Activated naive CD4-positive, alpha-beta T cell treated with anti-CD3 and anti-CD28 coated beads, Interleukin-2, amount 10 ng/mL, durations not matched to agents 7 days and 5 days (primary cell): ENCODE measurements at regions not wholly inside any gene's neighbourhood (a gene's known extent, or its start where the extent isn't known, plus 50 kb on each side); places are given as distances from the start of the nearest gene placed in this dataset.

Source experiments
- CTCF ChIA-PET: fragments of 350-600 bp; sonication (Branson Sonifier 250); formaldehyde crosslinking; loops from one replicate; lab custom pipeline; 2021; ENCODE audit warnings: antibody characterized with exemption; lab: Charles Lee
- DNase-seq: peaks from one replicate; pipeline ENCODE4 v3.0.0-alpha.2; 2020
- H3K27ac Mint-ChIP-seq: one replicate; pipeline ENCODE4 v1.8.0; 2021; ENCODE audit warnings: mild to moderate bottlenecking, moderate library complexity, mixed read lengths
- H3K27me3 Mint-ChIP-seq: one replicate; pipeline ENCODE4 v1.8.0; 2021; ENCODE audit warnings: mild to moderate bottlenecking, mixed read lengths
- H3K36me3 Mint-ChIP-seq: one replicate; pipeline ENCODE4 v1.8.0; 2021; ENCODE audit warnings: mixed read lengths
- H3K4me1 Mint-ChIP-seq: one replicate; pipeline ENCODE4 v1.8.0; 2021; ENCODE audit warnings: mixed read lengths
- H3K4me3 Mint-ChIP-seq: one replicate; pipeline ENCODE4 v1.8.0; 2021; ENCODE audit warnings: mild to moderate bottlenecking, moderate library complexity, mixed read lengths
- H3K9me3 Mint-ChIP-seq: one replicate; pipeline ENCODE4 v1.8.0; 2021; ENCODE audit warnings: mixed read lengths

DNA sequence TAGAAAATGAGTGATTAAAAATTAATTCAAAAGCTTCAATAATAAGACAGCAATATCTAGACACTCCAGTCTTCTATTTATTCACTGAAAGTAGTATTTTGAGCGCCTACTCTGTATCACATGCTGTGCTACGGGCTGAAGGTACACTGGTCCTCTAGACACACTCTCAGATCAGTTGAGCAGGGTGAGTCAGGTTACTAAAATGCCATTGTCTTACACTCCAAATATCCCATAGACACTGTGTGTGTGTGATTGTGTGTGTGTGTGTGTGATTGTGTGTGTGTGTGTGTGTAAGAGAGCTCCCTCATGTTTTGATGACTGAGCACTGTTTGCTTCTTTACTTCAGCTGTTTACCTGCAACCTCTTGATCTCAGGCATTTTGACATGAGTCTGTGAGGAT, 342.8 kb upstream of the BOD1L1 start:
- H3K9me3 Mint-ChIP-seq: no peaks in the 10 kb centered on the region
- H3K27ac Mint-ChIP-seq: no peak overlapping the region
- CTCF ChIA-PET: no interaction called here
- no peaks in the 10 kb centered on the region for H3K4me1 Mint-ChIP-seq
- H3K36me3 Mint-ChIP-seq: no peaks in the 10 kb centered on the region
- no peaks in the 10 kb centered on the region for H3K27me3 Mint-ChIP-seq
- no peak for DNase-seq
- no peak overlapping the region for H3K4me3 Mint-ChIP-seq

DNA sequence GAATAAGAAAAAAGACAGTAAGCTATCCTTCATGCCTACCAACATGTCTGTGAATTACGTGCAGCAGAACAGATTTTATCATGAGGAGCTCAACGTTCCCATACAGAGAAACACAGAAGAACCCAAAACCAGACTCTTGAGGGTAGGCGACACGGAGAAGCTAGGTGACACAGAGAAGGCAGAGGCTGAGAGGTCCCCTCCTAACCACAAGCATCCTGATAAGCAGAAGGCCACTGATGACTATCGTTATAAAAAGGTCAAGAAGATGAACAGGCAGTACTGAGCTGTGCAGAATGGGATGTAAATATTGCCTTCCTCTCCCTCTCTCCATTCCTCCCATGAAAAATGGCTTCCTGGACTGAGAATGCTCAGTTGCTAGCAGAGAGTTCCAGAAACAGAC, 350.2 kb upstream of the BOD1L1 start:
- DNase-seq: no peak
- H3K4me1 Mint-ChIP-seq: no peaks in the 10 kb centered on the region
- H3K27me3 Mint-ChIP-seq: no peaks in the 10 kb centered on the region
- CTCF ChIA-PET: no interaction called here
- H3K9me3 Mint-ChIP-seq: no peaks in the 10 kb centered on the region
- H3K36me3 Mint-ChIP-seq: no peaks in the 10 kb centered on the region
- H3K27ac Mint-ChIP-seq: no peak overlapping the region
- no peak overlapping the region for H3K4me3 Mint-ChIP-seq

DNA sequence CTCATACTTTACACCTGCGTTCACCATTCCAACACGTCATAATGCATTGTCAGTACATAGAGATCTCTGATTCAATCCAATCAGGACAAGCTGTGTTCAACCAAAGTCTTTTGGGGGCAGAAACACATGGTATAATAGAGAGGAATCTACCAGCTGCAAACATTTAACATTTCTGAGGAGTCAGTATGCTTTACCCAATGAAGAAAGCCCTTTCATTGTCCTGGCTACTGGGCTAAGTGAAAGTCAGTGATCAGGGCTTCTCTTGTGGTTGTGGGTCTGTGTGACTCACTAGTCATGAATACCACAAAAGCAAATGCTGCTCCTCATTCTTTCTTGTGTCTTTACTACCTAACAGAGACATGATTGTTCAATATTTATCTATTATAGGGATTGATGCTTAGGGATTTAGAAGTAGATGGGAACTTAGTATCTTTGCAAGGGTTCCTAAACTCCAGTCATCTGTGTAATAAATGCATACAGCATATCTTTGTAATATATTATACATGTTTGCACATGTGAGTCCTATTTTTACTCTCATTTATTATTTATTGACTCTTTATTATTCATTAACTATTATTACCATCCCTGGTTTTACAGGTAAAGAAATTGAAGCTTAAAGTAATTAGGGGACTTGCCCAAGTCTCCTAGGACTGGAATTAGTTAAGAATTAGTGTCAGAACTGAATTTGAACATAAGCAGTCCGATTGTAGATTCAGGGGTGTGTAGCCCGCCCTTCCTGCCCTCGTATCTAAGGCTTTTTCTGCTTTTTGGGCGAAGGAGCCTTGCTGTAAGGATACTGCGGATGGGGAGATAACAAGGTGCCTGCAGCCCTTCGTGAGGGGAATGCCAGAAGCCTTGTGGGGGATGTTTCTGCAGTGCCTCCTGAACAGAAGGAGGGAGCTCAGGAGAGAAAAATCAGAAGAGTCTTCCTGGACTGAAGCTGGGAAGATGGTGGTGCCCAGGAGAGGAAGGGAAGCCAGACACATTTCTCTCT, 353.1 kb upstream of the BOD1L1 start:
- Mint-ChIP-seq H3K4me1 (no peaks in the 10 kb centered on the region), H3K9me3 (no peaks in the 10 kb centered on the region), H3K27me3 (peaks cover 3% of the 10 kb centered on the region), H3K4me3 (no peak overlapping the region), H3K36me3 (no peaks in the 10 kb centered on the region), H3K27ac (no peak overlapping the region)
- no peak for DNase-seq
- CTCF ChIA-PET: no interaction called here

DNA sequence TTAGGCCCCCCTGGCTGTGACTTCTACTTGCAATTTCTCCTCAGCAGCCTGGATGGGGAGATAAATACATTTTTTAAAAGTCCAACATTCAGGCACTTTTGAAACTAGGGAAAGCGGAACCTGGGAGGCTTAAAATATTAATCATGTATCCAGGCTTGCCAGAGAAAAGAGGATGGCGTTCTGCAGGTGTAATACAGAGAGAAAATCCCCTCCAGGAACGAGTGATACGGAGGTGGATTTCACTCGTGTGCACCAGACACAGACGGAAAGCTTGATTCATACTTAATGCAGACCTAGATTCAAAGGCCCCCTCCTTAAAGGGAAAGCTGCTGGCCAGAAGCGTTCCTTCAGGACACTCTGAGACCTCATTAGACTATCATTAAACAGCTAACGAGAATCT, 354.0 kb upstream of the BOD1L1 start:
- Mint-ChIP-seq H3K4me3 (no peak overlapping the region), H3K4me1 (no peaks in the 10 kb centered on the region), H3K36me3 (no peaks in the 10 kb centered on the region), H3K27me3 (peaks cover 3% of the 10 kb centered on the region), H3K27ac (no peak overlapping the region), H3K9me3 (no peaks in the 10 kb centered on the region)
- no peak for DNase-seq
- CTCF ChIA-PET: no interaction called here

DNA sequence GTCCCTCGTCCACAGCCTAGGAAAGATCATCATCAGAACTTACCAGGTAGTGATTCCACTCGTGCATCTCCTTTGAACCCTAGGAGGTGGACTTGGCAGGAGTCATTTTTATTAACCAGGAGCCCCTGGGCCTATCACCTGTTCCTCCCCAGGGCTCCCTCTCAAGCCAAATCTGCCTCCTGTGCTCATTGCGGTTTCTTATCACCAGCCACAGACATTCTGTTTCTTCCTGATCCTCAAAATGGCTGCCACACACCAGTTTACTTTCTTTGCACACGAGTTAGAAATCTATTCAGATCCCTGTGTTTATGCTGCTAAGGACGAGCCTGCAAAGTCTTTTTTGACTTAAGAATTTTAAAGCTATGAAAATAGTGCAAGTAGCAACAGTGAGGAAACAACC, 354.5 kb upstream of the BOD1L1 start:
- Mint-ChIP-seq H3K9me3 (no peaks in the 10 kb centered on the region), H3K36me3 (no peaks in the 10 kb centered on the region), H3K4me3 (no peak overlapping the region), H3K4me1 (no peaks in the 10 kb centered on the region), H3K27ac (no peak overlapping the region), H3K27me3 (peaks cover 3% of the 10 kb centered on the region)
- CTCF ChIA-PET: no interaction called here
- DNase-seq: no peak

DNA sequence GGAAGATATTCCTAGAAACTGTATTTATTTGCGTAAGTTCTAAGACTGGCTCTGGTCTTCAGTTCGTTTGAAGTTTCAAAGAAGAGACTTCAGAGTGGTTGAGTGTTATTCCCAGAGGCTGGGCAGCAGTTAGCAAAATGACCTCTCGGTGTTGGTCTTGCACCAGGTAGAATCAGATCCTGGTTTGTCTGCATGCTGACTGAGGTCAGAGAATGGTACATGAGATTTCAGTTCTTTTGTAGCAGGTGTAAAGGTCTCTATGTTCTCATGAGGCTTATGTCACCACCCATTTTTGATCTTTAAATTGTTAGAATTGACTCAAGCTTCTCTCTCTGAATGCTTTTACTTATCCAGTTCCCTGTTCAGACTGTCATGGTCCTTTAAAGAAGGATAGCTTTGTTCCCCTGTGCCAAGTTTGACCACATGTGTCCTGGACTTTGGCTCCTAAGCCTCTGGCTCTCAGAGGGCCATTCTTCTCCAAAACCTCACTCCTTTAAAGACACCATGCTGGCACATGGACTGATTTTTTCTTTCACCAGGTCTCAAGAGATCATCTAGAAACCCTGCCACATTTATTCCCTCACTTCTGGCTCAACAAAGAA, 355.8 kb upstream of the BOD1L1 start:
- CTCF ChIA-PET: no interaction called here
- H3K36me3 Mint-ChIP-seq: no peaks in the 10 kb centered on the region
- peaks cover 3% of the 10 kb centered on the region for H3K27me3 Mint-ChIP-seq
- H3K4me3 Mint-ChIP-seq: no peak overlapping the region
- H3K9me3 Mint-ChIP-seq: no peaks in the 10 kb centered on the region
- DNase-seq: no peak
- no peak overlapping the region for H3K27ac Mint-ChIP-seq
- H3K4me1 Mint-ChIP-seq: no peaks in the 10 kb centered on the region

DNA sequence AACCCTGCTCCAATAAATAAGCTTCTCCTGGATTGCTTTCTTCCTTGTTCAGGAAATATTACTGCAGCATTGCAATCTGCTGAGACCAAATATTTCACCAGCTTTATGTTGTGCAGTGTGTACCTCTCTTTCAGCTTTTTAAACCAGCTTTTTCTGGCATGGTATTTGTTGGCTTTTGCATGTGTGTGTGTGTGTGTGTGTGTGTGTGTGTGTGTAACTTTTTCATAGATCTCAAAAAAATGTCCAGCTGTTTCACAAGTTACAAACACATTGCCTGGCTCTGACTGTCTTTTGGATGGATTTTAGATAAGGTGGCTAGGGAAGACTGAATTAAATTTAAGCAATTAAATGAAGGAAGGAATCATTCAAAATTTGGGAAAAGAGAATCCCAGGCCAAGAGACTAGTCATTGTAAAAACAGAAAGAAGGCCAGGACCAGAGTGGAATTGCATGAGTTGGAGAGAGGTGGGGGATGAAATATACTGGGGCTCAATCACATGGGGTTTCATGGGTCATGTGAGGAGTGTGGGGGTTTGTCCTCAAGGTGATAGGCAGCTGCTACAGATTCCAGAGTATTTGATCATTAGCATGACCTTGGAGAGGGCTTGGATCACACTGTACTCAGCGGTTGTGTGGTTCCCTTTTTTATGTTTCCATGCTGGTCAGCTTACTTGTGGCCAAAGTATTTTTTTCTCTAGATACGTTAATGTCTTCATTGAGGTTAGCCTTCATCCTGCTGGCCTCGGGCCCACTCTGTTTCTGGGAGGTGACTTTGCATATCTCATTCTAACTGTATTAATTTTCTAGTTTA, 357.7 kb upstream of the BOD1L1 start:
- no peaks in the 10 kb centered on the region for H3K36me3 Mint-ChIP-seq
- H3K4me1 Mint-ChIP-seq: no peaks in the 10 kb centered on the region
- H3K27me3 Mint-ChIP-seq: peaks cover 3% of the 10 kb centered on the region
- DNase-seq: no peak
- no peak overlapping the region for H3K27ac Mint-ChIP-seq
- H3K4me3 Mint-ChIP-seq: no peak overlapping the region
- CTCF ChIA-PET: no interaction called here
- H3K9me3 Mint-ChIP-seq: peaks cover 1% of the 10 kb centered on the region

DNA sequence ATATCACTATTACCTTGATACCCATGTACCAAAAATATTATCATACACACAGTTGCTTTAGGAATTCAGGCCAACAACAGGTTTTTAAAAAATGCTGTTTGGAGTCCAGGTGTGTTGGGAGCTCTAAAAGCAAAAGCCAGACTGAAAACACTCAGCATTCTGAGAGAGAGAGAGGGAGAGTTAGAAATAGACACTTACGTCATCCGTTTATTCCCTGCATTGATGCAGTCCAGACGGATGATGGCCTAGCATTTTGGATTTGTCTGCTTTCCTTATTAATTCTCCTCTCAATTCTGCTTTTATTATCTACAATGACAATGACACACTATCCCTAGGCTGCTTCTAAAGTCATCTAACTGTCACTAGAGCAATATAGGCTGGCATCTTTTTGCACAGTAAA, 358.3 kb upstream of the BOD1L1 start:
- H3K36me3 Mint-ChIP-seq: no peaks in the 10 kb centered on the region
- H3K9me3 Mint-ChIP-seq: peaks cover 1% of the 10 kb centered on the region
- no peaks in the 10 kb centered on the region for H3K4me1 Mint-ChIP-seq
- no peak for DNase-seq
- H3K27ac Mint-ChIP-seq: no peak overlapping the region
- CTCF ChIA-PET: no interaction called here
- peaks cover 3% of the 10 kb centered on the region for H3K27me3 Mint-ChIP-seq
- H3K4me3 Mint-ChIP-seq: no peak overlapping the region

DNA sequence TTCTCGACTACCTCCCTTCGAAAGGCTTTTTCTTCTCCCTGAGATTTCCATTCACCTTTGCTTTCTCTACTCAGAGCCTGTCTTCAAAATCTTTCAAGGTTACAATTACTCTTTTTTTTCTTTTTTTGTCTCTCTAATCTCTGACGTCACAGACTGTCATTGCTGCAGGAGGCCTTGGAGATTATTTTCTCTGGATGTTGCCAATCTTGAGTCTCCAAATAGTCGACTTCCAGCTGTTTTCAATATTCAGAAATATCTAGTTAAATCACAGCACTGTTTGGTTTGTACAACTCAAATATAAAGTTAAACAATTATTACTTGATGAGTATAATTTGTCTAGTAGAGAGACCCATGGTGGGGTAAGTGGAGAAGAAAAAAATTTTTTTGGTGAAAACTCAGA, 359.0 kb upstream of the BOD1L1 start:
- no peak overlapping the region for H3K4me3 Mint-ChIP-seq
- no peaks in the 10 kb centered on the region for H3K4me1 Mint-ChIP-seq
- CTCF ChIA-PET: no interaction called here
- no peak overlapping the region for H3K27ac Mint-ChIP-seq
- H3K9me3 Mint-ChIP-seq: peaks cover 1% of the 10 kb centered on the region
- no peaks in the 10 kb centered on the region for H3K36me3 Mint-ChIP-seq
- peaks cover 3% of the 10 kb centered on the region for H3K27me3 Mint-ChIP-seq
- no peak for DNase-seq

DNA sequence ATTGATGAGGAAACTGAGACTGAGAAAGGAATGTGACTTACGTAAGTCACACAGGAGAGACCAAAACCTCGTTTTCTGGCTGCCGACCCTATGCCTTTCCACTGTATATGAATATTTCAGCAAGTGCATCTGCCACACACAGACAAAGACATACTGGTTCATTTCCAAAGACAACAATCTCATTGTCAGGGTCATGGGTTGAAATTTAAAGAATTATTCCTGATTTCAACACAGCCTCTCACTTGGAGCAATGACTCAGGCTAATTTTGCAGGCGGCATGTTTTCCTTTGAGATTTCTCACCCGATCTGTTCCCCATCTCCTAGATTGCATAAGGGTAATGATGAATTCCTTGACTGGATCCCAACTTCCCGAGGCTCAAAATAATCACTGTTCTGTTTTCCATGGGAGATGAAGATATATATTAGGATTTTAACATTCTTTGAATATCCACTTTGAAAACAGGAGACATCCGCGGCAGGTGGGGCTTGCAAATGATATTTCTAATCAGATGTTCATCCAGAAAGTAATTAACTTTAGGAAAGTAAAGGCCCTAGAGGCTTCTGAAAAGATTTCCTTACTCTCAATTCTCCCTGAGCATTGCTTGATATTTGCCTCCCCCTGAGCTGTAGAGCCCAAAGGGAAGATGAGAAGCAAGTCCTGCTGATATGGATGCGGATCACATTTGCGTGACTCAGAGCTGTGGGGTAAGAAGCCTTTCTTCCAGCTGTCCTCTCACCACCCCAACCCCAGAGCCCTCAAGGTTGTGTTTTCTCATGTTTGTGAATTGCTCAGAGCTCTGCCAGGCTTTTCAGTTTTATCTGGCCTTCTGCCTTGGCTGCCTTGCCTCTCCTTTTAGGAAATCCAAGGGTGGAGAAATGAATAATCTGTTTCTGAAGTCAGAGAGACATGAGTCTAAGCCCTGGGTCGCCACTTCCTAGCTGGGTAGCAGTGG, 361.1 kb upstream of the BOD1L1 start:
- no peaks in the 10 kb centered on the region for H3K4me1 Mint-ChIP-seq
- no peaks in the 10 kb centered on the region for H3K27me3 Mint-ChIP-seq
- CTCF ChIA-PET: no interaction called here
- H3K4me3 Mint-ChIP-seq: no peak overlapping the region
- H3K9me3 Mint-ChIP-seq: peaks cover 1% of the 10 kb centered on the region
- H3K27ac Mint-ChIP-seq: no peak overlapping the region
- H3K36me3 Mint-ChIP-seq: no peaks in the 10 kb centered on the region
- DNase-seq: no peak

DNA sequence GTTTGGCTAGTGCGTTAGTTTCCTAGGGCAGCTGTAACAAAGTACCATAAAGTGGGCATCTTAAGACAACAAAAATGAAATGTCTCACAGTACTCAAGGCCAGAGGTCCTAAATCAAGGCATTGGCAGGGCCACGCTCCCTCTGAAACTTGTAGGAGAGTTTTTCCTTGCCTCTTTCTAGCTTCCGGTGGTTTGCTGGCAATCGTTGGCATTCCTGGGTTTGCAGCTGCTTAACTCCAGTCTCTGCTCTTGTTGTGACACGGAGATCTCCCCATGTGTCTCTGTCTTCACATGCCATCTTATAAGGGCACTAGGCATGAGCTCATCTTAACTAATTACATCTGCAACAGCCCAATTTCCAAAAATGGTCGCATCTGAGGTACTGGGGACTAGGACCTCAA, 362.0 kb upstream of the BOD1L1 start:
- H3K9me3 Mint-ChIP-seq: peaks cover 1% of the 10 kb centered on the region
- no peak for DNase-seq
- H3K27me3 Mint-ChIP-seq: no peaks in the 10 kb centered on the region
- H3K4me3 Mint-ChIP-seq: no peak overlapping the region
- H3K36me3 Mint-ChIP-seq: no peaks in the 10 kb centered on the region
- H3K4me1 Mint-ChIP-seq: no peaks in the 10 kb centered on the region
- no peak overlapping the region for H3K27ac Mint-ChIP-seq
- CTCF ChIA-PET: no interaction called here

DNA sequence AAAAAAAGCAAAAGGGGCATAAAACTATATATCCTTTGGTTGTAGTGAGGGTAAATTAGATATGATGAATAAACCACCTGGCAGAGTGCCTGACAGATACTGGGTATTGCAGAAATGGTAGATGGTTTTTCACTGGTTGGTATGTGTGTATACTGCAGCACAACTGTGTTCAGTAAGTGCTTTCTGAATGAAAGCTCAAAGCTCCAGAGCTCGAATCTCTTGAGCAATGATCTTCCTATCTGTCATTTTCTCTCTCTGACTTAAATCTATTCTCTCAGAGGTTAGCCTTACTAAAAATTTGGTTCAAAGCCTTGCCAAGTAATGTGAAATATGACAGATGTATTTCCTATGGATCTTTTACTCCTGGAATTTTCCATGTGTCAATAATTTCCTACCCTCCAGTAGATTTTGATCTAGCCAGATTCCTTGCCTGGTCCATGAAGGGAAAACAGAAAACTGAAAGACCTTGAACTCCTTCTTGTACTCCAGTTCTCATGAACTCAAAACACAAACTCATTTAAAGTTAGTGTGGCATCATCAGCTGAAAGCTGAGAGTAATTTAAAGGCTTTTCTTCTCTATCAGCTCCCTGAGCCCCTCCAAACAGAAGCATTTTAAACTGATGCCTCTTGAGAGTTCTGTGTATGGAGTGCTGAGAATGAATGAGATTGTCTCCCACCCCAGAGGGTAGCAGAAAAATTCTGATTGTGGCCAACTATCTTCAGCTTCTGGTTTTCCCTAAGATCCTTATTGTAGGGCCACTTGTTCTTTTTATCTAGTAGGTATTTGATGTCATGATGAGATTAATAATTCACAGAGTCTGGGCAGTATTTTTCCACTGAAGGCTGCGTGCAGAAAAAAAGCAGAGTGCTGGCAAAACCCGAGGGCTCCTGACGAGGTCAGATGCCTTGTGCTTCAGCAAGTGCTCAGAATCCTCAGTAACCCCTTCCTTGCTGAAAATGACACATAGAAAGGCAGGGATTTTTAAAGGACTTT, 363.4 kb upstream of the BOD1L1 start:
- H3K4me1 Mint-ChIP-seq: no peaks in the 10 kb centered on the region
- CTCF ChIA-PET: no interaction called here
- peaks cover 3% of the 10 kb centered on the region for H3K9me3 Mint-ChIP-seq
- H3K27me3 Mint-ChIP-seq: no peaks in the 10 kb centered on the region
- no peak overlapping the region for H3K27ac Mint-ChIP-seq
- no peak overlapping the region for H3K4me3 Mint-ChIP-seq
- H3K36me3 Mint-ChIP-seq: no peaks in the 10 kb centered on the region
- no peak for DNase-seq

DNA sequence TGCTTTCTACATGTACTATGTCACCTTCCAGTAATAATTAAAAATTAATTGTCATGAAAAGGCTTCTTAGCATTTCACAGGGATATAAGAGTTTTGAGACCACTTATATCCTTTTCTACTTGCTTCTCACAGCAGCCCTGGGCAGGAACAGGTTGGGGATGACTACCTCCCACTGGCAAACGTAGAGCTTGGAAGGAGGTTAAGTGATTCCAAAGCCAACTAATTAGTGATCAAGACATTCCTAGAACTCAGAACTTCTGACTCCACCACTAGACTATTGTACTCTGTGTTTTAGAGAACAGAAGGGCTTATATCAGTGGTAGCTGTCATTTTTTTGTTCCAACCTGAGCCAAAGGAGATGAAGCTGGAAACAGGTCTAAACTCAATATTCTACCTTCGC, 364.5 kb upstream of the BOD1L1 start:
- H3K27me3 Mint-ChIP-seq: no peaks in the 10 kb centered on the region
- CTCF ChIA-PET: no interaction called here
- no peak for DNase-seq
- H3K4me3 Mint-ChIP-seq: no peak overlapping the region
- no peaks in the 10 kb centered on the region for H3K4me1 Mint-ChIP-seq
- H3K36me3 Mint-ChIP-seq: no peaks in the 10 kb centered on the region
- H3K27ac Mint-ChIP-seq: no peak overlapping the region
- H3K9me3 Mint-ChIP-seq: peaks cover 3% of the 10 kb centered on the region
